ENCODE measurements at regions not wholly inside any gene's neighbourhood (a gene's known extent, or its start where the extent isn't known, plus 50 kb on each side); places are given as distances from the start of the nearest gene placed in this dataset.
"Not testable (repeated sequence)": the region's sequence is repeated elsewhere in the genome, so short reads cannot be mapped to it uniquely, and the experiment has no call there.

DNA sequence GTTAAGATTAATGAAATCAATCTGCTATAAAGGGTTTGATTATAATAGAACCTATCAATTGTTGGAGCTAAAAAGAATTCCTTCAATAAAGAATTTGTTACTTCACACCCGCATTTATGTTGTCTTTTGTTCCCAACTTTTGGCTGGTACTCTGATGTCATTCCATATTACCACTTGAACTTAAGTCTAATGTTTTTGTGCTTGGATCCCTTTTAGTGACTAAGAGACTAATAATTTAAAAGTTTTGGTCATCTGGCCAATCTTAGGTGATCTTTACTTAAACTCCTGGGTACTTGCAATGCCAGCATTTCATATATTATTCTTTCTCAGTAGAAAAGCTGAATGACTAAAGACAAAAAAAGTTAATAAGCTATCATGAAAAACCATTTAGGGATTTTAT is 113.0 kb downstream of the TMEM30B start:
- intact Hi-C loops (cut with micrococcal nuclease): no loop called here

DNA sequence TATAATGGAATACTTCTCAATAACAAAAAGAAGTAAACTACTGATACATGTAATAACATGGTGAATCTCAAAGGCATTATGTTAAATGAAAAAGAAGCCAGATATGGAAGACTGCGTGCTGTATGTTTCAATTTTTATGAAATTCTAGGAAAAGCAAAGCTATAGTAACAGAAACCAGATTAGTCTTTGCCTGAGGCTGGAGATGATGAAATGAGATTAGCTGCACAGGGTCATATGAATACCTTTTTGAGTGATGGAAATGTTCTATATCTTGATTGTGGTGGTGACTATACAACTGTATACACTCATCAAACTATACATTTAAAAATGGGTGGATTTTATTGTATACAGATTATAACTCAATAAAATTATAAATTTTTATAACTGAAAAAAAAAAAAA is 113.5 kb downstream of the TMEM30B start:
- intact Hi-C loops (cut with micrococcal nuclease): no loop called here

DNA sequence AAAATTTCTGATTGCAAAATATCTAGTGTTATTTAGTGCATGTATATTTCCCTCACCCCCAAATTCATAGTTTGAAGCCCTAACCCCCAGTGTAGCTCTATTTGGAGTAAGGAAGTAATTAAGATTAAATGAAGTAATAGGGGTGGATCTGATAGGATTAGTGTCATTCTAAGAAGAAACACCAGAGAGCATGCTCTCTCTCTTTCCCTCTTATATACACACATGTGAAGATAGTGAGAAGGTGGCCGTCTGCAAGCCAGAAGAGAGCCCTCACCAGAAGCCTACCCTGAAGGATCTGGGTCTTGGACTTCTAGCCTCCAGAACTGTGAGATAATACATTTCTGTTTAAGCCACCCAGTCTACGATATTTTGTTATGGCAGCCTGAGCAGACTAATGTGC is 120.3 kb downstream of the TMEM30B start:
- intact Hi-C loops (cut with micrococcal nuclease): no loop called here

DNA sequence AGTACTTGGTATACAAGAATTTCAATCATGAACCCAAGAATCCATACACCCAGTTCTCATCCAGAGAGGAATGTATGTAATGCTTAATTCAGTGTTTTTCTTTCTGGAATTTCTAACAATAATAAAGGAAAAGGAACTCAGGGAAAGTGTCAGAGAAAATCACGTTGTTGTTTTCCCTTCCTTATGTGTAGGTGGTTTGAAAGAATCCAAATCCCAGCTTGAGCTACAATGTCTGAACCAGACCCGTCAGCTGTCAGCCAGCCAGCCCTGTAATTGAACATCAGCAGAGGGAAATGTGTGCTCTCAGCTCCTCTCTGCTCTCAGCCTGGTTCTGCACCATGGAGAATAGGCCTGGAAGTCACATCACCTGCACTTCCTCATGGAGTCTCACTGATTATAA is 126.5 kb downstream of the TMEM30B start:
- intact Hi-C loops (cut with micrococcal nuclease): no loop called here

DNA sequence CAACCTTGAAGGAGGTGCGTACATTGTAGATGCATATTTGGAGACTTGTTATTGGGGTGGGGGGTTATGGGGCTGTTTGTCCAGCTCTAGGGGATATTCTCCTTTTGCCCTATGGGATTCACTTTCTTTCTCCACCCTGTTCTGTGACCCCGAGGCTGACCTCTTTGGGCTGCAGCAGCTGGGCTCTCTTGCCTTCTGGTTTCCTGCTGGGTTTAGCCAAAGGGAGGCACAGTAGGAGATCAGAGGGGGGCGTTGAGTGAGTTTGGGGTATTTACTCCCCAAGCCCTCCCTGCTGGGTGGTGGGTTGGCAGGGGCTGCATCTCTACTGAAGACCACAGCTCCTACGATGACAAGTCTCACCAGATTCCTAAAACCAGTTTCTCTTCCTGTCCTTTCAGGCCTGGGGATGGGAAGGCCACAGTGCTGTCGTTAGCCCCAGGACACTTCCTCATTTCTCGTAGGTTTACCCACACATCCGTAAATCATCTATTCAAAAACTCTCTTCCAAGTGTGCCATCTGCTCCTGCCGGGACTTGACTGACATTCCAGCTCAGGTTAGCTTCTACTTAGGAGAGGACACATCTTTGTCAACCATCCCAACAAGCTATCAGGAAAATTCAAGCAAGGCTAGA is 127.1 kb downstream of the TMEM30B start:
- intact Hi-C loops (cut with micrococcal nuclease): no loop called here

DNA sequence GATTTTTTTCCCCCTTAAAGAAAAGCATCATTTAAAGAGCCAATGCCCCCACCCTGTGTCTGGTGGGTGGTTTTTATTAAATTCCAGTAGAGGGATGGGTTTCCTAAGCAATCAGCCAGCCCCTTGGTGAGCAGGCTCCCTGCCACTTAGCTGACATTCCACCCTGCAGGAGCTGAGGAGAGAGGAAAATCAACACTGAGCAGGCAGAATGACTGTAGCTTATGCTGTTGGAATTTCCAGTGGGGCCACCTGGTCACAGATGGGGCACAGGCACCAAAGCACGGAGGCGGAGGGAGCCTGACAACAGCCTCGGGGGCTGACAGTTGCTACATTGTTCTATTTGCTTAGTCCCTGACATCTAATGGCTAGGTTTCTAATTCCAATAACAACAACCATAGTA is 127.7 kb downstream of the TMEM30B start:
- intact Hi-C loops (cut with micrococcal nuclease): no loop called here

DNA sequence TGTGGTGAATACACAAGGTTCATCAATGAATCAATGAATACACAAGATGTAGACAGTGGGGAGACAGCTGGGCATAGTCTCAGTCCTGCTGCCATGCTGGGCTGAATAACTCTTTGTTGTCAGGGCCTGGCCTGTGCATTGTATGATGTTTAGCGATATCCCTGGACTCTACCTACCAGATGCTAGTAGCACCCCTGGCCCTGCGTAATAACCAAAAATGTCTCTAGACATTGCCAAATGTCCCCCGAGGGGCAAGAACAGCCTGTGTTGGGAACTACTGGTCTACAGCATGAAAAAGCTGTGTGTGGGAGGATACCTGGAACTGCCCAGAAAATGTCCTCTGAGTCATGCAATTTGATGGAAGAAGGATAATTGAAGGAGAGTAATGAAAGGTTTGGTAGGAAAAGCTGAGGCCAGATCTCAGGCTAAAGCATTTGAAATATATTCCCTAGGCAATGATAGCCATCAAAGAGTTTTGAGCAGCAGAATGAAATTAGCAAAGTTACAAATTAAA is 128.2 kb downstream of the TMEM30B start:
- intact Hi-C loops (cut with micrococcal nuclease): no loop called here

DNA sequence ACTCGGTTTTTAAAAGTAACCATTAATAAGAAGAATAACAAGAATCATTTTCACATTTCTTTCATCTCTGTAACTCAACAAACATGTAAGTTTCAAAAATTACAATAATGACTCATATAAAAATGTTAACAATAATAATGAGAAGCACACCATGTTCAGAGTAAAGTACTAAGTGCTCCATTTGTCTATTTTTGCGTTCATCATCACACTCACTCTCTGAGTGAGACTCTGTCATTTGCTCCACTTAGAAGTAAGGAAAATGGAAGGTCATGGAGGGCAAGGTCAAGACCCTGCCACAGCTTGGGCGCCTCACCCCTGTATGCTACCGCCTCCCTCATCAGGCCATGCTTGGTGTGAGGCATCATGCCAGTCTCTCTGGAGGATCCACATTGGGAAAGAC is 129.9 kb downstream of the TMEM30B start:
- intact Hi-C loops (cut with micrococcal nuclease): no loop called here

DNA sequence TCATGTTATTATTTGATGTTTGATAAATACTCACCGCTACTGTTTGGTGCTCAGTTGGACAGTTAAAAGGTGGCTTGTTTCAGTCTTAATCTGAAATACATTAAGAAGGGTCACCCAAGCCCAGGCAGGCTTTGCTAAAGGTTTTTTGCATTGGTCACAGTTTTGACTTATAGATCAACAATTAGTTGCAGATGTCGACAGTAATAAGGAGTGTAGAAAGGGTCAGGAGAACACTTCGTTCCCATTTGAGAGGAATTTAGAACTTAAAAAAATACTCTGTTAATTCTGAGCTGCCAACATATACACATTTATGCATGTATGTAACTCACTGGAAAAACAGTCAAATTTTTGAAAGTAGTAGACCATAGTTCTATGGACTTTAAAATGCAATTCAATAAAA is 130.3 kb downstream of the TMEM30B start:
- intact Hi-C loops (cut with micrococcal nuclease): no loop called here

DNA sequence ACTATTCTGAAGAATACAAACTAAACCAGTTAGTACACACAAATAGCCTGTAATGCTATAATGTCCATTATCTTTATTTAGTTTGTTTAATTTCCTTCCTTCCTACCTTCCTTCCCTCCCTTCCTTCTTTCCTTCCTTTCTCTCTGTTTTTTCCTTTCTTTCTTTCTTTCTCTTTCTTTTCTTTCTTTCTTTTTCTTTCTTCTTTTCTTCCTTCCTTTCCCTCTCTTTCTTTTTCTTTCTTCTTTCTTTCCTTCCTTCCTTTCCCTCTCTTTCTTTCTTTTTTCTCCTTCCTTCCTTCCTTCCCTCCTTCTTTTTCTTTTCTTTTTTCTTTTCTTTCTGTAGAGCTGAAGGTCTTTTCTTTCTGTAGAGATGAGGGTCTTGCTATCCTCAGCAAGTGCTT is 131.2 kb downstream of the TMEM30B start:
- intact Hi-C loops (cut with micrococcal nuclease): no loop called here

DNA sequence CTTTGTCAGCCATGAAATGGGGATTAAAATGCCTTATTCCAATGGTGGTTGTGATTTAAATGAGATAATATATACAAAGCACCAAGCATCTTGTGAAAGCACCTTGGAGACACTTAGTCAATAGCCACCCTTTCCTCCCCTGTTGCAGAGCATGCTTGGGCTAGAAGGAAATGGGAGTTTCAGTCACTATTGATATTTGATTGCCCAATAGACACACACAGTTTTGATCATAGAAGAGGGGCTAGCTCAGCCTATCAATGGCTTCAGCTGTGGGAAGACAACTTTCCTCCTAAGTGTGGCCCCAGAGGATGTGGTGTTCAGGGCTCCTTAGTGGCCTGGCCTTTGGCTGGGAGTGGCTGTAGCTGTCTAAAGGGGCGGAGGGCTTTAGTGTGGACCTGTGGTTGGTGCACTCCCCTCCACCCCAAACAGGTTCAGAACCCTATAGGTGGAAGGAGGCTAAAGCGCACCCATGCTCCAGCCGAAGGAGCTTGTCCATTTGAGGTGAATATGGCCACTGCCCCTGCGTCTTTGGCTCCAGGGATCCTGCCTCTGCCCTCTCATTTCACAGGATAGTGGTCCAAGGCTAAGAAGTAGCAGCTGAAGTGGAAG is 132.3 kb downstream of the TMEM30B start:
- intact Hi-C loops (cut with micrococcal nuclease): no loop called here

DNA sequence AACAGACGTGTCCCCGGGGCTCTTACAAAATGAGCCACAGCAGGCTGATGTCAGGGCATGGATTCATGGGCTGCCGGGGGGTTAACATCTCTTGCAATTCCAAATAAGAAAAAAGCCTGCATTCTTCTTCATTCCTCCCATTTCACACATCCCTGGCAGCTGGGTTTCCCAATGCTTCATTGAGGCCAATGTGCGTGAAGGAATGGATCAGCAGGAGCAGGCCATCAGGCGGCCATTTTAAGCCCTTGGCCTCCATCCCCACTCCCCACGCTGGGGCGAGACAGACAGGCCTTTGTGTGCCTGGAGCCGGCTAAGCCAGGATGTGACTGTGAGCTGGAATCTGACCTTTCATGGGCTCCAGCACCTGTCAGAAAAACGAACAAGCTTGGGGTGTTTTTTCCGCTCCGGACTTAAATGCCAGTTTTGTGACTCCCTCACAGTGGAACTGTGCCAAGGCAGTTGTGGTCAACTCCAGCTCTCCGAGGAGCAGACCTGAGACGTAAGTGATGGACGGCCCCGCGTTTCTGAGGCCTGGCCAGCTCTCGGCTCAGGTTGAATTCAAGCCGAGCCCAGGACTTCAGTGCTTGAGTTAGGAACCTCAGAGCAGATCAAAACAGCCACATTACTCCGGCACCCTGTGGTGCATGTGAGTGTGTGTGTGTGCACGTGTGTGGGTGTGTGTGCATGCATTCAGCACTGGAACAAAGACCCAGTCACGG is 133.1 kb downstream of the TMEM30B start:
- intact Hi-C loops (cut with micrococcal nuclease): no loop called here

DNA sequence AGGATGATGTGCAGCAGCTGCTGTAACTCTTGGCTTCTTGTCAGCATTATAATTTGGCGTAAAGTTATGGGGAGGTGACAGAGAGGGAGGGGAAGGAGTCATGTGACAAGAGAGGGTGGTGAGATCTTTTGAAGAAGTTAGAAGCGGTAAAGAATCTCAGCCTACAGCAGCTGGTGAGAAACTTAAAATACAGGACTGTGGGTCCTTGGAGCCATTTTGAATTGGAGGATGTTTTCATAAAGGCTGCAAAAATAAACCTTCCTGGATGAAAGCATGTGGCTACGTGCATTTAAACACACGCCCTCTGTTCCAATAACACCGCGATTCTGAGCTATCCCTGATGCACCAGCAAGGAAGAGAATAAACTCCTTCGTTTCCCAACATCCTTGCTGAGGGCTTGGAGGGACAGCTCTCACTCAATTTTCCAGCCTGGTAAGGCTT is 133.7 kb downstream of the TMEM30B start:
- intact Hi-C loops (cut with micrococcal nuclease): no loop called here

DNA sequence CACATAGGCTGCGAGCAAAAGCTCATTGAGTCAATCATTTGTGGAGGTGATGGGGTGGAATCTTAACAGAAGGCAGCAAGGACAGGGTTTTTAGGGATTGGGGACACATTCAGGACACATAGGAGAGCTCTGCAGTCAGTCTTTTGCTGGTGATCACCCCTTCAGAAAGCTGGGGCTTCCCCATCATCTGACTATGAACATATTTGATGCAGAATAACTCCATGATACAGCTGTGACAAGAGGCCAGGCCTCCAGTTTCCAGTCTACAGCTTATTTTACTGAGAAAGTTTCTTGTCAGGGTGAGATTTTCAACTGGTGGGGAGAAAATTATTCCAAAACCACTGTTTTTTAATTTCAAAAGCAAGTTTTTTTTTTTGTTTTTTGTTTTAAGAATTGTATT is 134.2 kb downstream of the TMEM30B start:
- intact Hi-C loops (cut with micrococcal nuclease): no loop called here

DNA sequence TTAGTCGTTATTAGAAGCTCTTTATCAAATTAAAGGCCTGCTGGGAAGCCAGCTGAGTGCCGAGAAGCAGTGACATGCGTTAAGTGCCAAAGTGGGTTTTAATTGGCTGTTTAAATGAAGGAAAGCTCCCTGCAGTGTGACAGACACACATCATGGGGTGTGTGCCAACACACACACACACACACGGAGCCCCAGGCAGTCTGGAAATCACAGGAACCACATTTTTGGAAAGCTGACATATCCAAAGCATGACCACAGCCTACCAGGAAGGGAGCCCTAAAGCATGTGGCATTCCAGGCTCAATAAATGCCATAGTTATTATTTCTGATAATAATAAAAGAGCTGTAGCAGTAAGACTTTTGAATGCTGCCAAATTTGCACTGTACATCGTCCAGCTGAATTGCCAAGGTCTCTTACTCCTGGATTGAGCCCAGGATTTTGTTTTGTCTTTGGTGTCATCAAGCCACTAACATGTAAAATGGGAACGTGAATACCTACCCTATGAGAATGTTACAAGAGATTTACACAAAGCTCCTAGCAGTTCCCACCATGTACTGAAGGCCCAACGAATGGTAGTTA is 135.1 kb downstream of the TMEM30B start:
- intact Hi-C loops (cut with micrococcal nuclease): no loop called here

DNA sequence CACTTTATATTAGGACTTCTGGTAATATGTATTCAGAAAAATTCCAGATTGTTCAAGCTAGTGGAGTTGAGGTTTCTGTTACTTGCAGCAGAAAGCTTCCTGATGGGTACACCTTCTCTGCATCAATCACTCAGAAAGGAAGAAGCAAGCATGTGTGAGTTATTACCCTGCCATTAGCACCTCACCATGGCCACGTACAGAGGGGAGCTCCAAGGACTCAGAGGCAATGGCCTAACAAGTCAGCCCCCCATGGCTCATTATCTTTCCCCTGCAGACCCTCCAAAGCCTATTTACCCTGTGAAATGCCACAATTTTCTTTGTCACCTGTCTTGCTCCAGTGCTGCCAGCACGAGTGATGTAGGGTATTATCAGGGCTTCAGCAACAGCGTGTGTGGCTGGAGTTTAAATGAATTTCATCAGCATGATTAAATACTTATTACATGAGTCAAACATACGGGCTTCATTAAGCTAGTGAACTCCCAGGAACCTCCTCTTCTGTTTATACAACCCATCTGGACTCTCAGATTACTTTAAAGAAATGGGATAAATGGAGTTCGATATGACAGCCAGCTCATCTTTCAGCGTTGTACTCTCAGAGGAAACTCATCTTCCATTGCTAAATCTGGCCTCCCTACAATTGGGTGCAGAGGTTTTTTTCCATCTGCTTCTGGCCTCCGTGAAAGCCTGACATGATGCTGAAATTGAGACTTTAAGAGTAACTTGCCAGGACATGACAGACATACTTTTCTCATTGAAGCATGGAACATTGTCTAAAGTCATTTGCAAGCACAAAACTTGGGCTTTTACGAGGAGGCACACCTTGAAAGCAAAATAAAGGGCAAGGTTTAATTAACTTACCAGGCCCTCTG is 135.9 kb downstream of the TMEM30B start:
- intact Hi-C loops (cut with micrococcal nuclease): no loop called here

DNA sequence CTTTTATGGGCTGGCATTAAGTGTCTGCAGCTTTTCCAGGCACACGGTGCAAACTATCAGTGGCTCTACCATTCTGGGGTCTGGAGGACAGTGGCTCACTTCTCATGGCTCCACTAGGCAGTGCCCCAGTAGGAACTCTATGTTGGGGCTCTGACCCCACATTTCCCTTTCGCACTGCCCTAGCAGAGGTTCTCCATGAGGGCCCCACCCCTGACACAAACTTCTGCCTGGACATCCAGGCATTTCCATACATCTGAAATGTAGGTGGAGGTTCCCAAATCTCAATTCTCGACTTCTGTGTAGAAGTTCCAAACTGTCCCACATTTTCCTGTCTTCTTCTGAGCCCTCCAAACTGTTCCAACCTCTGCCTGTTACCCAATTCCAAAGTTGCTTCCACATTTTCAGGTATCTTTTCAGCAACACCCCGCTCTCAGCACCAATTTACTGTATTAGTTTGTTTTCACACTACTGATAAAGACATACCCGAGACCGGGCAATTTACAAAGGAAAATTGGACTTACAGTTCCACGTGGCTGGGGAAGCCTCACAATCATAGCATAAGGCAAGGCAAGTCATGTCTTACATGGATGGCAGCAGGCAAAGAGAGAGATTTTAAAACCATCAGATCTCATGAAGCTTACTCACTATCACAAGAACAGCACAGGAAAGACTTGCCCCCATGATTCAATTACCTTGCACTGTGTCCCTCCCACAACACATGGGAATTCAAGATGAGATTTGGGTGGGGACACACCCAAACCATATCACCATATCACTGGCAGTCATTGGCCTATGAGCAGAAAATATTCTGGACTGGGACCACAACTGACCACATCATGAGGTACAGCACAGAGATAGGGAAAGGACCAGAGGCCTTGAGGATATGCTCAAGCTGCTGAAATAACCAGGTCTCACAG is 136.8 kb downstream of the TMEM30B start:
- intact Hi-C loops (cut with micrococcal nuclease): not testable (repeated sequence)

DNA sequence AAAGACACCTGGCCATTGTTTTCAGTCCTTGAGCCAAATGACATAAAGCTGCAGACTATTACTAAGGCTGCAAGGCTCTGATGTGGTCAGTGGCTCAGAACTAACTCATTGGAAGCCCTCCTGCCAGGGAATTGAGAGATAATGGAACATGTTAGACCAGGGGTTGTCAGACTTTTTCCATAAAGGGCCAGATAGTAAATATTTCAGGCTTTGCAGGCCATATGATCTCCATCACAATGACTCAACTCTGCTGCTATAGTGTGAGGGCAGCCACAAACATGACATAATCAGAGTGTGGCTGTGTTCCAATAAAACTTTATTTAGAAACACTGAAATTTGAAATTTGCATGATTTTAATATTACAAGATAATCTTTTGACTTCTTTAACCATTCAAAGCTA is 140.3 kb downstream of the TMEM30B start:
- intact Hi-C loops (cut with micrococcal nuclease): no loop called here

DNA sequence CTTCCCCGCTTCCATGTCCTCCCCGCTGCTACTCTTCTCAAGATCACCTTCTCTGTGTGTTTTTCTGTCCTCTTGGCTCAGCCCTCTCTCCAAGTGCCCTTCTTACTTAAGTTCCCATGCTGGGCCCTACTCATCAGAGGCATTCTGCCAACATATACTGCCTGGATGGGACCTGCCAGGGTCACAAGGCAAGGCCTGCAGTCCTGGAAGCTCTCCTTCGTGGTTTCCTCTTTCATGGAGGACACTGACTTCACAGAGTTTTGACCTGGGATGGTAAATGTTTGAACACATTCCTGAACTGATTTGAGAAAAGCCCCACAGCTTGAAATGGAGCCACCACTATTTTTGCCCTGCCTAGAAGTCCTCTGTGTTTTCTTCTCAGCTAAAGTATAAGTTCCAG is 140.9 kb downstream of the TMEM30B start:
- intact Hi-C loops (cut with micrococcal nuclease): no loop called here

DNA sequence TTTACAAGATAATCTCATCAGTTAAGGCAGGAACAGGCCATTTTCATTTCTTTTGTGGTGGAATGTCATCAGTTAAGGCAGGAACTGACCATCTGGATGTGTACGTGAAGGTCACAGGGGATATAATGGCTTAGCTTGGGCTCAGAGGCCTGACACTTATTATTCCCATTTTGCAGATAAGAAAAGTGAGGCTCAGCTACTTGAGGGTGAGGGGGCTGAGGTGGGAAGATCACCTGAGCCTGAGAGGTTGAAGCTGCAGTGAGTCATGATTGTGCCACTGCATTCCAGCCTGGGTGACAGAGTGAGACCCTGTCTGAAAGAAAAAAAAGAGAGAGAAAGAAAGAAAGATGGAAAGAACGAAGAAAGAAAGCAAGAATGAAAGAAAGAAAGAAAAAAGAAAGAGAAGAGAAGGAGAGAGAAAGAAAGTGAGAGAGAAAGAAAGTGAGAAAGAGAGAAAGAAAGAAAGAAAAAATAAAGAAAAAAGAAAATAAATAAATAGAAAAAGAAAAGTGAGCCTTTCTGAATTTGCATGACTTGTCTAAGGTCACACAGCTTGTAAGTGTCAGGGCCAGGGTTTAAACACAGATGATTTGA is 142.0 kb downstream of the TMEM30B start:
- intact Hi-C loops (cut with micrococcal nuclease): no loop called here
